SU-DHL-6 (cell line): ENCODE measurements at regions not wholly inside any gene's neighbourhood (a gene's known extent, or its start where the extent isn't known, plus 50 kb on each side); places are given as distances from the start of the nearest gene placed in this dataset.

Experiments used
- EZH2phosphoT487 ChIP-seq: fragments of 200-600 bp; sonication (generic), shearing (Covaris generic); conservative IDR thresholded peaks from 2 replicates; pipeline ENCODE4 v1.6.1; 2018; ENCODE audit warnings: mild to moderate bottlenecking, antibody characterized with exemption, low read length, moderate library complexity, mixed read lengths
- TF ChIP-seq, protein P1 (sequence below): fragments of 200-600 bp; sonication (generic); IDR thresholded peaks from one replicate; pipeline ENCODE4 v1.5.1; 2017; ENCODE audit warnings: antibody characterized with exemption, mild to moderate bottlenecking, low read length, moderate library complexity; ENCODE audit not compliant: insufficient read depth, poor library complexity, severe bottlenecking

- TF ChIP-seq, protein P1, sequence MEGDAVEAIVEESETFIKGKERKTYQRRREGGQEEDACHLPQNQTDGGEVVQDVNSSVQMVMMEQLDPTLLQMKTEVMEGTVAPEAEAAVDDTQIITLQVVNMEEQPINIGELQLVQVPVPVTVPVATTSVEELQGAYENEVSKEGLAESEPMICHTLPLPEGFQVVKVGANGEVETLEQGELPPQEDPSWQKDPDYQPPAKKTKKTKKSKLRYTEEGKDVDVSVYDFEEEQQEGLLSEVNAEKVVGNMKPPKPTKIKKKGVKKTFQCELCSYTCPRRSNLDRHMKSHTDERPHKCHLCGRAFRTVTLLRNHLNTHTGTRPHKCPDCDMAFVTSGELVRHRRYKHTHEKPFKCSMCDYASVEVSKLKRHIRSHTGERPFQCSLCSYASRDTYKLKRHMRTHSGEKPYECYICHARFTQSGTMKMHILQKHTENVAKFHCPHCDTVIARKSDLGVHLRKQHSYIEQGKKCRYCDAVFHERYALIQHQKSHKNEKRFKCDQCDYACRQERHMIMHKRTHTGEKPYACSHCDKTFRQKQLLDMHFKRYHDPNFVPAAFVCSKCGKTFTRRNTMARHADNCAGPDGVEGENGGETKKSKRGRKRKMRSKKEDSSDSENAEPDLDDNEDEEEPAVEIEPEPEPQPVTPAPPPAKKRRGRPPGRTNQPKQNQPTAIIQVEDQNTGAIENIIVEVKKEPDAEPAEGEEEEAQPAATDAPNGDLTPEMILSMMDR, result no peak
- TF ChIP-seq EZH2phosphoT487, result no peak
Observed at GRCh38 chr15:69537901-69538300, 85.3 kb downstream of the RPLP1 start.
